ENCODE measurements at regions not wholly inside any gene's neighbourhood (a gene's known extent, or its start where the extent isn't known, plus 50 kb on each side); places are given as distances from the start of the nearest gene placed in this dataset.

GRCh38 chr14:22332686-22333421 lies 256.2 kb downstream of the DAD1 start:
- Histone ChIP-seq H3K9me3 (ENCODE audit: control insufficient read depth in 2 of 2, insufficient read depth in 1 of 2, low read length in 1 of 2) (peaks cover 0 to 8% of the 10 kb centered on the region in 2 donors), H3K27me3 (ENCODE audit: control insufficient read depth in 2 of 2, insufficient read depth in 1 of 2, low read length in 1 of 2) (no peaks in the 10 kb centered on the region), H3K27ac (ENCODE audit: low read depth in 1 of 2, low read length in 1 of 2) (no peak overlapping the region), H3K36me3 (ENCODE audit: control insufficient read depth in 2 of 2, insufficient read depth in 2 of 2, low read length in 1 of 2) (no peaks in the 10 kb centered on the region), H3K4me3 (ENCODE audit: low read length in 2 of 2) (no peak overlapping the region), H3K4me1 (ENCODE audit: control insufficient read depth in 2 of 2, insufficient read depth in 2 of 2, low read length in 2 of 2) (peaks cover 0 to 7% of the 10 kb centered on the region in 2 donors)
- DNase-seq (ENCODE audit: low read depth in 6 of 9, low spot score in 9 of 9): no peak
- 96% methylated on average over 2 of the region's 2 CpGs for WGBS

GRCh38 chr14:22329371-22329770 lies 259.7 kb downstream of the DAD1 start:
- DNase-seq (ENCODE audit: low read depth in 6 of 9, low spot score in 9 of 9): no peak
- peaks cover 0 to 13% of the 10 kb centered on the region in 2 donors for H3K9me3 ChIP-seq (ENCODE audit: control insufficient read depth in 2 of 2, insufficient read depth in 1 of 2, low read length in 1 of 2)
- H3K27ac ChIP-seq (ENCODE audit: low read depth in 1 of 2, low read length in 1 of 2): no peak overlapping the region
- no peaks in the 10 kb centered on the region for H3K4me1 ChIP-seq (ENCODE audit: control insufficient read depth in 2 of 2, insufficient read depth in 2 of 2, low read length in 2 of 2)
- H3K27me3 ChIP-seq (ENCODE audit: control insufficient read depth in 2 of 2, insufficient read depth in 1 of 2, low read length in 1 of 2): no peaks in the 10 kb centered on the region
- 98% methylated on average over 3 of the region's 3 CpGs for WGBS
- no peak overlapping the region for H3K4me3 ChIP-seq (ENCODE audit: low read length in 2 of 2)
- H3K36me3 ChIP-seq (ENCODE audit: control insufficient read depth in 2 of 2, insufficient read depth in 2 of 2, low read length in 1 of 2): no peaks in the 10 kb centered on the region

DNA sequence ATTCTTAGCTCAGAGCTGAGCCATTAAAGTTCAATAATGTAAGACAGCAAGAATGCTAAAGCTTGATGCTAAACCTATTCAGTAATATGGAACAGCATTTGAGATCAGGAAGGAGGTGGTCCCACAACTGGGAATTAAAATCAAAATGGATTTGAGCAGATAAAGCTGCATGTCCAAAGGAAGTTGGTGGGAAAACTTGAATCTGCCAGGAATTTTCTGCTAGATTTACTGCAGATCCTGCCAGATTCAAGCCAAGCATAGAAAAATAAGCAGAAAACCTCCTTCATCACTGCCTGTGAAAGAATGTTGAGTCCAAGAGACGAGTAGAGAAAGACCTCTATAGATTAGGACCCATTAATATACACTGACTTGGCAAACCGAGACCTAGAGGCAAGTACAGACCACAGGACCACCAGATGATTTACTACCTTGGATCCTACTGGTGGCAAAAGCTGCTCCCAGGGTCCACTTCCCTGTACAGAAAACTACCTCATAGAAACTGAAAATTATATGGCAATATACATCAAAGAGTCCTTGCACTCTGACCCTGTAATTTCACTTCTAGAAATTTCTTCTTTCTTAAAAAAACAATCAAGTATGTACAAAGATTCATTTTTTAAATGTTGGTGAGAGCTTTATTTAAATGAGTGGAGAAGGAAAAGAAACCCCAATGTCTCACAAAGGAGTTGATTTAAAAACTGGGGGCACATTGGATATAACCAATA lies 263.2 kb downstream of the DAD1 start:
- no peaks in the 10 kb centered on the region for H3K27me3 ChIP-seq (ENCODE audit: control insufficient read depth in 2 of 2, insufficient read depth in 1 of 2, low read length in 1 of 2)
- DNase-seq (ENCODE audit: low read depth in 6 of 9, low spot score in 9 of 9): no peak
- H3K9me3 ChIP-seq (ENCODE audit: control insufficient read depth in 2 of 2, insufficient read depth in 1 of 2, low read length in 1 of 2): peaks cover 0 to 13% of the 10 kb centered on the region in 2 donors
- no peak overlapping the region for H3K4me3 ChIP-seq (ENCODE audit: low read length in 2 of 2)
- H3K27ac ChIP-seq (ENCODE audit: low read depth in 1 of 2, low read length in 1 of 2): no peak overlapping the region
- 91% methylated on average over 2 of the region's 2 CpGs for WGBS
- peaks cover 0 to 3% of the 10 kb centered on the region in 2 donors for H3K4me1 ChIP-seq (ENCODE audit: control insufficient read depth in 2 of 2, insufficient read depth in 2 of 2, low read length in 2 of 2)
- no peaks in the 10 kb centered on the region for H3K36me3 ChIP-seq (ENCODE audit: control insufficient read depth in 2 of 2, insufficient read depth in 2 of 2, low read length in 1 of 2)

DNA sequence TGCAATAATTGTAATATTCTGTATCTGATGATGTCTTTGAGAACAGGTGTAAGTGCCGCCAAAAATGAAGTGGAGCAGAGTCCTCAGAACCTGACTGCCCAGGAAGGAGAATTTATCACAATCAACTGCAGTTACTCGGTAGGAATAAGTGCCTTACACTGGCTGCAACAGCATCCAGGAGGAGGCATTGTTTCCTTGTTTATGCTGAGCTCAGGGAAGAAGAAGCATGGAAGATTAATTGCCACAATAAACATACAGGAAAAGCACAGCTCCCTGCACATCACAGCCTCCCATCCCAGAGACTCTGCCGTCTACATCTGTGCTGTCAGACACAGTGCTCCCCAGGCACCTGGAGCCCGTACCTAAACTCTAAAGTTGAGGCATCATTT lies 268.7 kb downstream of the DAD1 start:
- 54% methylated on average over 4 of the region's 4 CpGs for WGBS

GRCh38 chr14:22319526-22320361 lies 269.3 kb downstream of the DAD1 start:
- DNase-seq (ENCODE audit: low read depth in 6 of 9, low spot score in 9 of 9): peak in 8 of 9 donors; percentile 56 to 86 (median 69)
- H3K36me3 ChIP-seq (ENCODE audit: control insufficient read depth in 2 of 2, insufficient read depth in 2 of 2, low read length in 1 of 2): no peaks in the 10 kb centered on the region
- peak overlapping the region in 1 of 2 donors; percentile 60 for H3K27ac ChIP-seq (ENCODE audit: low read depth in 1 of 2, low read length in 1 of 2)
- peak overlapping the region; percentile 33 to 37 for H3K4me3 ChIP-seq (ENCODE audit: low read length in 2 of 2)
- H3K9me3 ChIP-seq (ENCODE audit: control insufficient read depth in 2 of 2, insufficient read depth in 1 of 2, low read length in 1 of 2): no peaks in the 10 kb centered on the region
- H3K4me1 ChIP-seq (ENCODE audit: control insufficient read depth in 2 of 2, insufficient read depth in 2 of 2, low read length in 2 of 2): peaks cover 0 to 18% of the 10 kb centered on the region in 2 donors
- 40% methylated on average over 4 of the region's 4 CpGs for WGBS
- H3K27me3 ChIP-seq (ENCODE audit: control insufficient read depth in 2 of 2, insufficient read depth in 1 of 2, low read length in 1 of 2): no peaks in the 10 kb centered on the region

More for the DNA sequence above, 268.7 kb downstream of the DAD1 start:
- peak in 1 of 9 donors; percentile 40 for DNase-seq (ENCODE audit: low read depth in 6 of 9, low spot score in 9 of 9)
- Histone ChIP-seq H3K9me3 (ENCODE audit: control insufficient read depth in 2 of 2, insufficient read depth in 1 of 2, low read length in 1 of 2) (no peaks in the 10 kb centered on the region), H3K4me3 (ENCODE audit: low read length in 2 of 2) (peak overlapping the region; percentile 33 to 37), H3K27me3 (ENCODE audit: control insufficient read depth in 2 of 2, insufficient read depth in 1 of 2, low read length in 1 of 2) (no peaks in the 10 kb centered on the region), H3K36me3 (ENCODE audit: control insufficient read depth in 2 of 2, insufficient read depth in 2 of 2, low read length in 1 of 2) (no peaks in the 10 kb centered on the region), H3K27ac (ENCODE audit: low read depth in 1 of 2, low read length in 1 of 2) (peak overlapping the region in 1 of 2 donors; percentile 60), H3K4me1 (ENCODE audit: control insufficient read depth in 2 of 2, insufficient read depth in 2 of 2, low read length in 2 of 2) (peaks cover 0 to 13% of the 10 kb centered on the region in 2 donors)

DNA sequence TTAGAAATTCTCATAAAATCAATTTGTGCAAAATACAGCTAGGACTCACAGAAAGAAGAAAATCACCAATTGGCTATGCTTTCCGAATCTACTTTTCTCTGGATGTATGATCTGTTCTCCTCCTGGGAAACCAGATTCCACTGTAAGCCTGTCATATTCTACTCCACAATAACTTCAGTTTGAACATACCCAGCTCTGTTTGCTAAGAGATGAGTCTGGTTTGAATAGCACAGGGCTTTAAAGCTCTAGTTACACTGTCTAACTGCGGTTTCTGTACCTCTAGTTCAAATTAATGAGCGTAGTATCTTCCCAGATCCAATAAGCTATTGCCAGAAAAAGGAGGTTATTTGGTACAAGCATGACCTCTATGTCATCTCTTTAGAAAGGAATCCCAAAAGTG lies 270.1 kb downstream of the DAD1 start:
- Histone ChIP-seq H3K36me3 (ENCODE audit: control insufficient read depth in 2 of 2, insufficient read depth in 2 of 2, low read length in 1 of 2) (no peaks in the 10 kb centered on the region), H3K9me3 (ENCODE audit: control insufficient read depth in 2 of 2, insufficient read depth in 1 of 2, low read length in 1 of 2) (no peaks in the 10 kb centered on the region), H3K27ac (ENCODE audit: low read depth in 1 of 2, low read length in 1 of 2) (peak overlapping the region in 1 of 2 donors; percentile 45), H3K4me1 (ENCODE audit: control insufficient read depth in 2 of 2, insufficient read depth in 2 of 2, low read length in 2 of 2) (peaks cover 0 to 22% of the 10 kb centered on the region in 2 donors), H3K27me3 (ENCODE audit: control insufficient read depth in 2 of 2, insufficient read depth in 1 of 2, low read length in 1 of 2) (no peaks in the 10 kb centered on the region), H3K4me3 (ENCODE audit: low read length in 2 of 2) (no peak overlapping the region)
- 61% methylated on average over 3 of the region's 3 CpGs for WGBS
- no peak for DNase-seq (ENCODE audit: low read depth in 6 of 9, low spot score in 9 of 9)

DNA sequence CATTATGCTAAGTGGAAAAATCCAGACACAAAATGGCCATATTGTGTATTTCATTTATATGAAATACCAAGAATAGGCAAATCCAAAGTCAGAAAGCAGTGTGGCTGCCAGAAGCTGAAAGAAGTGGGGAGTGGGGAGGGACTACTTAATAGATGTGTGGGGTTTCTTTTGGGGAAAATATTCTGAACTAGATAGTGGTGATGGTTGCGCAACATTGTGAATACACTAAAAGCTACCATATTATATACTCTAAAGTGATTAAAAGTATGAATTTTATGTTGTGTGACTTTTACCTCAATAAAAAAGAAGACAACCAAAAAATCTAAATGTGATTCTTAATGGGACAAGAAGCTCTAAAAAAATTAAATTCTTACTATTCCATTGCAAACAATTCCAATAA lies 272.6 kb downstream of the DAD1 start:
- H3K4me3 ChIP-seq (ENCODE audit: low read length in 2 of 2): no peak overlapping the region
- no peaks in the 10 kb centered on the region for H3K36me3 ChIP-seq (ENCODE audit: control insufficient read depth in 2 of 2, insufficient read depth in 2 of 2, low read length in 1 of 2)
- no peak overlapping the region for H3K27ac ChIP-seq (ENCODE audit: low read depth in 1 of 2, low read length in 1 of 2)
- 97% methylated on average over 1 of the region's 1 CpG for WGBS
- no peaks in the 10 kb centered on the region for H3K9me3 ChIP-seq (ENCODE audit: control insufficient read depth in 2 of 2, insufficient read depth in 1 of 2, low read length in 1 of 2)
- no peak for DNase-seq (ENCODE audit: low read depth in 6 of 9, low spot score in 9 of 9)
- H3K27me3 ChIP-seq (ENCODE audit: control insufficient read depth in 2 of 2, insufficient read depth in 1 of 2, low read length in 1 of 2): no peaks in the 10 kb centered on the region
- H3K4me1 ChIP-seq (ENCODE audit: control insufficient read depth in 2 of 2, insufficient read depth in 2 of 2, low read length in 2 of 2): peaks cover 0 to 22% of the 10 kb centered on the region in 2 donors

GRCh38 chr14:22315336-22315735 lies 273.7 kb downstream of the DAD1 start:
- H3K9me3 ChIP-seq (ENCODE audit: control insufficient read depth in 2 of 2, insufficient read depth in 1 of 2, low read length in 1 of 2): no peaks in the 10 kb centered on the region
- H3K4me3 ChIP-seq (ENCODE audit: low read length in 2 of 2): peak overlapping the region in 1 of 2 donors; percentile 14
- no peaks in the 10 kb centered on the region for H3K27me3 ChIP-seq (ENCODE audit: control insufficient read depth in 2 of 2, insufficient read depth in 1 of 2, low read length in 1 of 2)
- no peak for DNase-seq (ENCODE audit: low read depth in 6 of 9, low spot score in 9 of 9)
- H3K36me3 ChIP-seq (ENCODE audit: control insufficient read depth in 2 of 2, insufficient read depth in 2 of 2, low read length in 1 of 2): no peaks in the 10 kb centered on the region
- H3K4me1 ChIP-seq (ENCODE audit: control insufficient read depth in 2 of 2, insufficient read depth in 2 of 2, low read length in 2 of 2): peaks cover 0 to 20% of the 10 kb centered on the region in 2 donors
- WGBS: 93% methylated on average over 3 of the region's 3 CpGs
- H3K27ac ChIP-seq (ENCODE audit: low read depth in 1 of 2, low read length in 1 of 2): peak overlapping the region in 1 of 2 donors; percentile 85

Measured in thymus (tissue), 11 donors.